Activated naive CD4-positive, alpha-beta T cell treated with anti-CD3 and anti-CD28 coated beads, Interleukin-2, amount 10 ng/mL, durations not matched to agents 7 days and 5 days (primary cell): ENCODE measurements at regions not wholly inside any gene's neighbourhood (a gene's known extent, or its start where the extent isn't known, plus 50 kb on each side); places are given as distances from the start of the nearest gene placed in this dataset.
"Not testable (repeated sequence)": the region's sequence is repeated elsewhere in the genome, so short reads cannot be mapped to it uniquely, and the experiment has no call there.

Experiments
- CTCF ChIA-PET: fragments of 350-600 bp; sonication (Branson Sonifier 250); formaldehyde crosslinking; loops from one replicate; lab custom pipeline; 2021; ENCODE audit warnings: antibody characterized with exemption; lab: Charles Lee
- DNase-seq: peaks from one replicate; pipeline ENCODE4 v3.0.0-alpha.2; 2020
- H3K27ac Mint-ChIP-seq: one replicate; pipeline ENCODE4 v1.8.0; 2021; ENCODE audit warnings: mild to moderate bottlenecking, moderate library complexity, mixed read lengths
- H3K27me3 Mint-ChIP-seq: one replicate; pipeline ENCODE4 v1.8.0; 2021; ENCODE audit warnings: mild to moderate bottlenecking, mixed read lengths
- H3K36me3 Mint-ChIP-seq: one replicate; pipeline ENCODE4 v1.8.0; 2021; ENCODE audit warnings: mixed read lengths
- H3K4me1 Mint-ChIP-seq: one replicate; pipeline ENCODE4 v1.8.0; 2021; ENCODE audit warnings: mixed read lengths
- H3K4me3 Mint-ChIP-seq: one replicate; pipeline ENCODE4 v1.8.0; 2021; ENCODE audit warnings: mild to moderate bottlenecking, moderate library complexity, mixed read lengths
- H3K9me3 Mint-ChIP-seq: one replicate; pipeline ENCODE4 v1.8.0; 2021; ENCODE audit warnings: mixed read lengths

GRCh38 chr12:8373744-8374143 lies 82.0 kb upstream of the CLEC6A start:
- H3K36me3 Mint-ChIP-seq, CTCF ChIA-PET, H3K4me3 Mint-ChIP-seq, H3K27ac Mint-ChIP-seq, H3K9me3 Mint-ChIP-seq, DNase-seq, H3K4me1 Mint-ChIP-seq: not testable (repeated sequence)
- peaks cover 13% of the 10 kb centered on the region for H3K27me3 Mint-ChIP-seq

- H3K27ac Mint-ChIP-seq, H3K4me3 Mint-ChIP-seq, DNase-seq, H3K36me3 Mint-ChIP-seq, H3K9me3 Mint-ChIP-seq, CTCF ChIA-PET, H3K4me1 Mint-ChIP-seq: not testable (repeated sequence)
- peaks cover 15% of the 10 kb centered on the region for H3K27me3 Mint-ChIP-seq
Measured at GRCh38 chr12:8375122-8375521, 80.6 kb upstream of the CLEC6A start.

- H3K4me3 Mint-ChIP-seq, CTCF ChIA-PET, DNase-seq, H3K27ac Mint-ChIP-seq, H3K4me1 Mint-ChIP-seq, H3K36me3 Mint-ChIP-seq, H3K9me3 Mint-ChIP-seq: not testable (repeated sequence)
- H3K27me3 Mint-ChIP-seq, result peaks cover 18% of the 10 kb centered on the region
Measured at GRCh38 chr12:8377756-8378155, 78.0 kb upstream of the CLEC6A start.

GRCh38 chr12:8382556-8382955 lies 73.2 kb upstream of the CLEC6A start:
- not testable (repeated sequence) for H3K4me1 Mint-ChIP-seq, H3K36me3 Mint-ChIP-seq
- peaks cover 19% of the 10 kb centered on the region for H3K27me3 Mint-ChIP-seq

GRCh38 chr12:8384686-8385085 lies 71.1 kb upstream of the CLEC6A start:
- CTCF ChIA-PET, H3K9me3 Mint-ChIP-seq, H3K36me3 Mint-ChIP-seq, H3K27ac Mint-ChIP-seq, H3K4me3 Mint-ChIP-seq, H3K4me1 Mint-ChIP-seq, DNase-seq: not testable (repeated sequence)
- peaks cover 33% of the 10 kb centered on the region for H3K27me3 Mint-ChIP-seq

More at GRCh38 chr12:8382556-8382955, 73.2 kb upstream of the CLEC6A start:
- H3K9me3 Mint-ChIP-seq, DNase-seq, CTCF ChIA-PET, H3K27ac Mint-ChIP-seq, H3K4me3 Mint-ChIP-seq: not testable (repeated sequence)

GRCh38 chr12:8385431-8385830 lies 70.3 kb upstream of the CLEC6A start:
- H3K4me1 Mint-ChIP-seq, DNase-seq, H3K27ac Mint-ChIP-seq, CTCF ChIA-PET, H3K9me3 Mint-ChIP-seq, H3K4me3 Mint-ChIP-seq, H3K36me3 Mint-ChIP-seq: not testable (repeated sequence)
- H3K27me3 Mint-ChIP-seq, result peaks cover 36% of the 10 kb centered on the region

- H3K4me3 Mint-ChIP-seq, H3K36me3 Mint-ChIP-seq, H3K27ac Mint-ChIP-seq, H3K9me3 Mint-ChIP-seq, CTCF ChIA-PET, H3K4me1 Mint-ChIP-seq, DNase-seq: not testable (repeated sequence)
- peaks cover 42% of the 10 kb centered on the region for H3K27me3 Mint-ChIP-seq
Measured at GRCh38 chr12:8386661-8387060, 69.1 kb upstream of the CLEC6A start.

- CTCF ChIA-PET, H3K4me1 Mint-ChIP-seq, DNase-seq, H3K9me3 Mint-ChIP-seq, H3K4me3 Mint-ChIP-seq, H3K27ac Mint-ChIP-seq, H3K36me3 Mint-ChIP-seq: not testable (repeated sequence)
- peaks cover 62% of the 10 kb centered on the region for H3K27me3 Mint-ChIP-seq
Measured at GRCh38 chr12:8389296-8389695, 66.5 kb upstream of the CLEC6A start.

GRCh38 chr12:8390001-8390777 lies 65.6 kb upstream of the CLEC6A start:
- H3K4me1 Mint-ChIP-seq, H3K27ac Mint-ChIP-seq, CTCF ChIA-PET, H3K36me3 Mint-ChIP-seq, H3K9me3 Mint-ChIP-seq: not testable (repeated sequence)
- H3K27me3 Mint-ChIP-seq, result peaks cover 60% of the 10 kb centered on the region
- DNase-seq, result peak; percentile 84
- H3K4me3 Mint-ChIP-seq, result peak overlapping the region; percentile 35

GRCh38 chr12:8396225-8397071 lies 59.3 kb upstream of the CLEC6A start:
- not testable (repeated sequence) for H3K4me1 Mint-ChIP-seq, H3K27ac Mint-ChIP-seq, H3K9me3 Mint-ChIP-seq, H3K36me3 Mint-ChIP-seq
- CTCF ChIA-PET, result interaction anchor here (0.5 kb wide), 1 partner anchor 87 kb away, joined by 3 read pairs; no protein-coding TSS in a partner anchor
- DNase-seq, result peak; percentile 68
- peak overlapping the region; percentile 54 for H3K4me3 Mint-ChIP-seq
- H3K27me3 Mint-ChIP-seq, result peaks cover 75% of the 10 kb centered on the region

GRCh38 chr12:8397378-8397777 lies 58.4 kb upstream of the CLEC6A start:
- DNase-seq, H3K9me3 Mint-ChIP-seq, H3K4me1 Mint-ChIP-seq, CTCF ChIA-PET, H3K27ac Mint-ChIP-seq, H3K36me3 Mint-ChIP-seq: not testable (repeated sequence)
- peaks cover 69% of the 10 kb centered on the region for H3K27me3 Mint-ChIP-seq
- H3K4me3 Mint-ChIP-seq, result peak overlapping the region; percentile 26

GRCh38 chr12:8399496-8400034 lies 56.2 kb upstream of the CLEC6A start:
- H3K36me3 Mint-ChIP-seq, H3K9me3 Mint-ChIP-seq, H3K4me3 Mint-ChIP-seq, H3K4me1 Mint-ChIP-seq, H3K27ac Mint-ChIP-seq, CTCF ChIA-PET, DNase-seq: not testable (repeated sequence)
- peaks cover 53% of the 10 kb centered on the region for H3K27me3 Mint-ChIP-seq

- not testable (repeated sequence) for H3K36me3 Mint-ChIP-seq, H3K27ac Mint-ChIP-seq, H3K4me1 Mint-ChIP-seq, DNase-seq, H3K9me3 Mint-ChIP-seq, H3K4me3 Mint-ChIP-seq
- CTCF ChIA-PET, result interaction anchor here (0.7 kb wide), 1 partner anchor 166 kb away, joined by 3 read pairs; no protein-coding TSS in a partner anchor
- peaks cover 18% of the 10 kb centered on the region for H3K27me3 Mint-ChIP-seq
Measured at GRCh38 chr12:8403834-8404233, 51.9 kb upstream of the CLEC6A start.

GRCh38 chr12:8404341-8404740 lies 51.4 kb upstream of the CLEC6A start:
- not testable (repeated sequence) for H3K4me3 Mint-ChIP-seq

More at GRCh38 chr12:8404341-8404740, 51.4 kb upstream of the CLEC6A start:
- not testable (repeated sequence) for H3K4me1 Mint-ChIP-seq, DNase-seq, H3K36me3 Mint-ChIP-seq, H3K27ac Mint-ChIP-seq, H3K9me3 Mint-ChIP-seq
- CTCF ChIA-PET, result interaction anchor here (0.7 kb wide), 1 partner anchor 166 kb away, joined by 3 read pairs; no protein-coding TSS in a partner anchor
- H3K27me3 Mint-ChIP-seq, result peaks cover 18% of the 10 kb centered on the region
